SK-N-SH treated with all-trans-retinoic acid at 6 μM for 48 hours (cell line): ENCODE measurements at regions not wholly inside any gene's neighbourhood (a gene's known extent, or its start where the extent isn't known, plus 50 kb on each side); places are given as distances from the start of the nearest gene placed in this dataset.

Experiments
- ATAC-seq: fragments of 200-7000 bp; cut with Tn5 transposase; 3 replicates; pipeline ENCODE4 v1.9.1; 2020; ENCODE audit warnings: mild to moderate bottlenecking, moderate library complexity
- ARNTL ChIP-seq: fragments of 450-650 bp; formaldehyde crosslinking; IDR thresholded peaks from 2 replicates; pipeline ENCODE4 v1.5.0; 2020; ENCODE audit warnings: low read depth, mild to moderate bottlenecking, moderate library complexity, borderline replicate concordance
- CSDC2 ChIP-seq: fragments of 250-450 bp; sonication (Bioruptor Pico); IDR thresholded peaks from 2 replicates; pipeline ENCODE4 v1.5.0; 2020; ENCODE audit warnings: mild to moderate bottlenecking, moderate library complexity
- ESRRG ChIP-seq: fragments of 250-450 bp; sonication (Bioruptor Pico); IDR thresholded peaks from 2 replicates; pipeline ENCODE4 v1.6.1; 2021; ENCODE audit warnings: mild to moderate bottlenecking
- GLIS3 ChIP-seq: fragments of 250-450 bp; sonication (Bioruptor Pico); IDR thresholded peaks from 2 replicates; pipeline ENCODE4 v1.5.0; 2020; ENCODE audit warnings: mild to moderate bottlenecking, moderate library complexity
- ISL1 ChIP-seq: fragments of 250-450 bp; sonication (Bioruptor Pico); IDR thresholded peaks from 2 replicates; pipeline ENCODE4 v2.1.2; 2022; ENCODE audit warnings: mild to moderate bottlenecking, moderate library complexity
- OSR1 ChIP-seq: fragments of 250-450 bp; sonication (Bioruptor Pico); IDR thresholded peaks from 2 replicates; pipeline ENCODE4 v1.8.0; 2022; ENCODE audit warnings: moderate library complexity, mild to moderate bottlenecking, inconsistent platforms
- PPARA ChIP-seq: fragments of 250-450 bp; sonication (Bioruptor Pico); IDR thresholded peaks from 2 replicates; pipeline ENCODE4 v1.5.0; 2020; ENCODE audit warnings: mild to moderate bottlenecking, borderline replicate concordance
- SNAI2 ChIP-seq: fragments of 250-450 bp; sonication (Bioruptor Pico); IDR thresholded peaks from 2 replicates; pipeline ENCODE4 v1.5.0; 2020; ENCODE audit warnings: mild to moderate bottlenecking, moderate library complexity
- TCF4 ChIP-seq: fragments of 250-450 bp; sonication (Bioruptor Pico); IDR thresholded peaks from 2 replicates; pipeline ENCODE4 v1.8.0; 2021; ENCODE audit warnings: mild to moderate bottlenecking, moderate library complexity, borderline replicate concordance
- ZC3H10 ChIP-seq: fragments of 250-450 bp; sonication (Bioruptor Pico); IDR thresholded peaks from 2 replicates; pipeline ENCODE4 v1.5.1; 2021; ENCODE audit warnings: mild to moderate bottlenecking, moderate library complexity
- ZFP3 ChIP-seq: fragments of 250-450 bp; sonication (Bioruptor Pico); IDR thresholded peaks from 2 replicates; pipeline ENCODE4 v1.5.0; 2020; ENCODE audit warnings: mild to moderate bottlenecking, moderate library complexity
- ZNF565 ChIP-seq: fragments of 450-650 bp; formaldehyde crosslinking; conservative IDR thresholded peaks from 2 replicates; pipeline ENCODE4 v1.5.0; 2020; ENCODE audit warnings: low read depth, mild to moderate bottlenecking, moderate library complexity
- ZNF70 ChIP-seq: fragments of 450-650 bp; formaldehyde crosslinking; IDR thresholded peaks from 2 replicates; pipeline ENCODE4 v1.5.0; 2020; ENCODE audit warnings: mild to moderate bottlenecking, moderate library complexity
- ZNF8 ChIP-seq: fragments of 450-650 bp; formaldehyde crosslinking; IDR thresholded peaks from 2 replicates; pipeline ENCODE4 v1.5.0; 2020; ENCODE audit warnings: mild to moderate bottlenecking, moderate library complexity
- TF ChIP-seq, protein P1 (sequence below): fragments of 250-450 bp; sonication (Bioruptor Pico); IDR thresholded peaks from 2 replicates; pipeline ENCODE4 v1.5.1; 2020; ENCODE audit warnings: low read depth, mild to moderate bottlenecking, moderate library complexity
- TF ChIP-seq, protein P2 (sequence below): fragments of 250-450 bp; sonication (Bioruptor Pico); IDR thresholded peaks from 2 replicates; pipeline ENCODE4 v1.5.1; 2021; ENCODE audit warnings: mild to moderate bottlenecking, moderate library complexity
- TF ChIP-seq, protein P3 (sequence below): fragments of 250-450 bp; sonication (Bioruptor Pico); IDR thresholded peaks from 2 replicates; pipeline ENCODE4 v1.8.0; 2020; ENCODE audit warnings: mild to moderate bottlenecking, moderate library complexity, borderline replicate concordance
- TF ChIP-seq, protein P4 (sequence below): fragments of 250-450 bp; sonication (Bioruptor Pico); IDR thresholded peaks from 2 replicates; pipeline ENCODE4 v1.5.0; 2020; ENCODE audit warnings: mild to moderate bottlenecking, moderate library complexity
- TF ChIP-seq, protein P5 (sequence below): fragments of 250-450 bp; sonication (Bioruptor Pico); IDR thresholded peaks from 2 replicates; pipeline ENCODE4 v1.8.0; 2021; ENCODE audit warnings: low read depth, mild to moderate bottlenecking, moderate library complexity, borderline replicate concordance

DNA sequence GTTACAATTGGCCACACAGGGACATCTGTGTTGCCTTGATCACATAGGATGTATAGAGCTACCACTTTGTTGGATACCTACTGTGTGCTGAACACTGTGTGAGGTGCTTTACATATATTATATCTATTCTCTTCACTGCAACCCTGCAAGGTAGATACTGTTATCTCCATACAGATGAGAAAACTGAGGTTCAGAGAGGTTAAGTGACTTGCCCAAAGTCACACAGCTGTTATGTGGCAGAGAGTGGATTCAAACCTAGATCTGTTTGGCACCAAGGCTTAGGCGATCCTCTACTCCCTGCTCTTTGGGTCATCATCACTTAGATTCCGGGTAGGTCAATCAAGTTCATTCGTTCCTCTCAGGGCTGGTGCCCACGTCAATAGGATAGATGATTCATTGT, 260.5 kb upstream of the IRX3 start (continued):
- TF ChIP-seq, protein P1, sequence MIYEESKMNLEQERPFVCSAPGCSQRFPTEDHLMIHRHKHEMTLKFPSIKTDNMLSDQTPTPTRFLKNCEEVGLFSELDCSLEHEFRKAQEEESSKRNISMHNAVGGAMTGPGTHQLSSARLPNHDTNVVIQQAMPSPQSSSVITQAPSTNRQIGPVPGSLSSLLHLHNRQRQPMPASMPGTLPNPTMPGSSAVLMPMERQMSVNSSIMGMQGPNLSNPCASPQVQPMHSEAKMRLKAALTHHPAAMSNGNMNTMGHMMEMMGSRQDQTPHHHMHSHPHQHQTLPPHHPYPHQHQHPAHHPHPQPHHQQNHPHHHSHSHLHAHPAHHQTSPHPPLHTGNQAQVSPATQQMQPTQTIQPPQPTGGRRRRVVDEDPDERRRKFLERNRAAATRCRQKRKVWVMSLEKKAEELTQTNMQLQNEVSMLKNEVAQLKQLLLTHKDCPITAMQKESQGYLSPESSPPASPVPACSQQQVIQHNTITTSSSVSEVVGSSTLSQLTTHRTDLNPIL = no peak
- TF ChIP-seq TCF4 (CRISPR knock-in tag) = no peak
- no peak for TF ChIP-seq OSR1
- TF ChIP-seq, all 23 proteins: peak for 0

DNA sequence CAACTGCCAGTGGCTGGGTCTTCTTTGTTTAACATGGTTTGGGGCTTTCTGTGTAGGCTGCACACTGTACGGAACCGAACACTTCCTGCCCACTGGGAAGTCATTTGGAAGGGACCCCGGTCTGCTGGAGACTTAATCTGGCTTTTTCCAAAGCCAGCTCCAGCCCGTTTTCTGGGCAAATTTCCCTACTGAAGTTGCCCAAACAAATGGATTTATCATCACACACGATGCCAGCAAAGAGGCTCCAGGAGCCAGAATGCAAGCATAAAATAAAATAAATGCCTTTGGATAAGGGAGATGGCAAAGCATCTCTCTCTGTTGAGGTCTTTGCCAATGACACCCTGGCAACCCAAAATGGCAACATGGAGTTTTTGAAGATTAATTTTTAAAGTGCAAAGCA, 259.9 kb upstream of the IRX3 start:
- no peak for TF ChIP-seq SNAI2 (CRISPR knock-in tag)
- ATAC-seq = no peak

DNA sequence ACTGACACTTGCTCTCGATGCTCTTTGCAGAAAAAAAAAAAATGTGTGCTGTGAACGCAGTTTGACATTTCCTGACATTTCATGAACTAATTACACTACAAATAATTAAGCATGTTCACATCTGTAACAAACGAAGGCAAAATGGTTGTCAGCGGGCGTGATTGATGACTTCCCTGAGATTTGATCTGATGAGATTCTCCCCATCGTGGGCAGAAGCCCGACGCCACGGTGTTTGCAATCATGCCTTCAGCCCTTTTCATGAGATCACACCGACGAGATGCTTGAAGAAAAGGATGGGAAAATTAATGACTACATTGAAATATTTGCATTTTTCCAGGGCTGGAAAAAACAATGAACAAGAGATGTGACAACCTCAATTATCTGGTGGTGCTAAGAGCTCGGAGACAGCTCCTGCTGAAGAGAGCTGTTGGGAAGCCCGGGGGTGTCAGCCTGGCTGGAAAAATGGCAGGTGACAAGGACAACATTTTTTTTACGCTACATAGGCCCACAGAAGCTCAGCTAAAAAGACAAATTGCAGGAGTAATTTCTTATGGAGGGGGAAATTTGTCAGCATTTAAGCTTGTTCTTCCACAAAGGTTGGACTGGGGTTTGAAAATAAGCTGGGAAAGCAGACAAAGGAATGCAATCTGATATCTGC, 259.4 kb upstream of the IRX3 start:
- TF ChIP-seq ZFP3 (CRISPR knock-in tag) = no peak
- no peak for TF ChIP-seq ISL1 (CRISPR knock-in tag)
- no peak for TF ChIP-seq ESRRG
- TF ChIP-seq PPARA (CRISPR knock-in tag) = no peak
- TF ChIP-seq ZC3H10 (CRISPR knock-in tag) = no peak
- TF ChIP-seq, protein P1 = no peak
- TF ChIP-seq ZNF70 (CRISPR knock-in tag) = no peak
- TF ChIP-seq GLIS3 (CRISPR knock-in tag) = no peak
- TF ChIP-seq, protein P2, sequence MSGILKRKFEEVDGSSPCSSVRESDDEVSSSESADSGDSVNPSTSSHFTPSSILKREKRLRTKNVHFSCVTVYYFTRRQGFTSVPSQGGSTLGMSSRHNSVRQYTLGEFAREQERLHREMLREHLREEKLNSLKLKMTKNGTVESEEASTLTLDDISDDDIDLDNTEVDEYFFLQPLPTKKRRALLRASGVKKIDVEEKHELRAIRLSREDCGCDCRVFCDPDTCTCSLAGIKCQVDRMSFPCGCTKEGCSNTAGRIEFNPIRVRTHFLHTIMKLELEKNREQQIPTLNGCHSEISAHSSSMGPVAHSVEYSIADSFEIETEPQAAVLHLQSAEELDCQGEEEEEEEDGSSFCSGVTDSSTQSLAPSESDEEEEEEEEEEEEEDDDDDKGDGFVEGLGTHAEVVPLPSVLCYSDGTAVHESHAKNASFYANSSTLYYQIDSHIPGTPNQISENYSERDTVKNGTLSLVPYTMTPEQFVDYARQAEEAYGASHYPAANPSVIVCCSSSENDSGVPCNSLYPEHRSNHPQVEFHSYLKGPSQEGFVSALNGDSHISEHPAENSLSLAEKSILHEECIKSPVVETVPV (CRISPR knock-in tag) = no peak
- TF ChIP-seq, protein P3, sequence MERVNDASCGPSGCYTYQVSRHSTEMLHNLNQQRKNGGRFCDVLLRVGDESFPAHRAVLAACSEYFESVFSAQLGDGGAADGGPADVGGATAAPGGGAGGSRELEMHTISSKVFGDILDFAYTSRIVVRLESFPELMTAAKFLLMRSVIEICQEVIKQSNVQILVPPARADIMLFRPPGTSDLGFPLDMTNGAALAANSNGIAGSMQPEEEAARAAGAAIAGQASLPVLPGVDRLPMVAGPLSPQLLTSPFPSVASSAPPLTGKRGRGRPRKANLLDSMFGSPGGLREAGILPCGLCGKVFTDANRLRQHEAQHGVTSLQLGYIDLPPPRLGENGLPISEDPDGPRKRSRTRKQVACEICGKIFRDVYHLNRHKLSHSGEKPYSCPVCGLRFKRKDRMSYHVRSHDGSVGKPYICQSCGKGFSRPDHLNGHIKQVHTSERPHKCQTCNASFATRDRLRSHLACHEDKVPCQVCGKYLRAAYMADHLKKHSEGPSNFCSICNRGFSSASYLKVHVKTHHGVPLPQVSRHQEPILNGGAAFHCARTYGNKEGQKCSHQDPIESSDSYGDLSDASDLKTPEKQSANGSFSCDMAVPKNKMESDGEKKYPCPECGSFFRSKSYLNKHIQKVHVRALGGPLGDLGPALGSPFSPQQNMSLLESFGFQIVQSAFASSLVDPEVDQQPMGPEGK (CRISPR knock-in tag) = no peak
- no peak for TF ChIP-seq ZNF565 (CRISPR knock-in tag)
- TF ChIP-seq, protein P4, sequence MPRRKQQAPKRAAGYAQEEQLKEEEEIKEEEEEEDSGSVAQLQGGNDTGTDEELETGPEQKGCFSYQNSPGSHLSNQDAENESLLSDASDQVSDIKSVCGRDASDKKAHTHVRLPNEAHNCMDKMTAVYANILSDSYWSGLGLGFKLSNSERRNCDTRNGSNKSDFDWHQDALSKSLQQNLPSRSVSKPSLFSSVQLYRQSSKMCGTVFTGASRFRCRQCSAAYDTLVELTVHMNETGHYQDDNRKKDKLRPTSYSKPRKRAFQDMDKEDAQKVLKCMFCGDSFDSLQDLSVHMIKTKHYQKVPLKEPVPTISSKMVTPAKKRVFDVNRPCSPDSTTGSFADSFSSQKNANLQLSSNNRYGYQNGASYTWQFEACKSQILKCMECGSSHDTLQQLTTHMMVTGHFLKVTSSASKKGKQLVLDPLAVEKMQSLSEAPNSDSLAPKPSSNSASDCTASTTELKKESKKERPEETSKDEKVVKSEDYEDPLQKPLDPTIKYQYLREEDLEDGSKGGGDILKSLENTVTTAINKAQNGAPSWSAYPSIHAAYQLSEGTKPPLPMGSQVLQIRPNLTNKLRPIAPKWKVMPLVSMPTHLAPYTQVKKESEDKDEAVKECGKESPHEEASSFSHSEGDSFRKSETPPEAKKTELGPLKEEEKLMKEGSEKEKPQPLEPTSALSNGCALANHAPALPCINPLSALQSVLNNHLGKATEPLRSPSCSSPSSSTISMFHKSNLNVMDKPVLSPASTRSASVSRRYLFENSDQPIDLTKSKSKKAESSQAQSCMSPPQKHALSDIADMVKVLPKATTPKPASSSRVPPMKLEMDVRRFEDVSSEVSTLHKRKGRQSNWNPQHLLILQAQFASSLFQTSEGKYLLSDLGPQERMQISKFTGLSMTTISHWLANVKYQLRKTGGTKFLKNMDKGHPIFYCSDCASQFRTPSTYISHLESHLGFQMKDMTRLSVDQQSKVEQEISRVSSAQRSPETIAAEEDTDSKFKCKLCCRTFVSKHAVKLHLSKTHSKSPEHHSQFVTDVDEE (CRISPR knock-in tag) = no peak
- TF ChIP-seq, protein P5, sequence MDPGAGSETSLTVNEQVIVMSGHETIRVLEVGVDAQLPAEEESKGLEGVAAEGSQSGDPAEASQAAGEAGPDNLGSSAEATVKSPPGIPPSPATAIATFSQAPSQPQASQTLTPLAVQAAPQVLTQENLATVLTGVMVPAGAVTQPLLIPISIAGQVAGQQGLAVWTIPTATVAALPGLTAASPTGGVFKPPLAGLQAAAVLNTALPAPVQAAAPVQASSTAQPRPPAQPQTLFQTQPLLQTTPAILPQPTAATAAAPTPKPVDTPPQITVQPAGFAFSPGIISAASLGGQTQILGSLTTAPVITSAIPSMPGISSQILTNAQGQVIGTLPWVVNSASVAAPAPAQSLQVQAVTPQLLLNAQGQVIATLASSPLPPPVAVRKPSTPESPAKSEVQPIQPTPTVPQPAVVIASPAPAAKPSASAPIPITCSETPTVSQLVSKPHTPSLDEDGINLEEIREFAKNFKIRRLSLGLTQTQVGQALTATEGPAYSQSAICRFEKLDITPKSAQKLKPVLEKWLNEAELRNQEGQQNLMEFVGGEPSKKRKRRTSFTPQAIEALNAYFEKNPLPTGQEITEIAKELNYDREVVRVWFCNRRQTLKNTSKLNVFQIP = no peak
- no peak for TF ChIP-seq CSDC2
- no peak for TF ChIP-seq ZNF8
- TF ChIP-seq OSR1 = no peak
- no peak for TF ChIP-seq ARNTL (CRISPR knock-in tag)
- no peak for ATAC-seq
